ENCODE measurements at regions not wholly inside any gene's neighbourhood (a gene's known extent, or its start where the extent isn't known, plus 50 kb on each side); places are given as distances from the start of the nearest gene placed in this dataset.
"Not testable (repeated sequence)": the region's sequence is repeated elsewhere in the genome, so short reads cannot be mapped to it uniquely, and the experiment has no call there.

DNA sequence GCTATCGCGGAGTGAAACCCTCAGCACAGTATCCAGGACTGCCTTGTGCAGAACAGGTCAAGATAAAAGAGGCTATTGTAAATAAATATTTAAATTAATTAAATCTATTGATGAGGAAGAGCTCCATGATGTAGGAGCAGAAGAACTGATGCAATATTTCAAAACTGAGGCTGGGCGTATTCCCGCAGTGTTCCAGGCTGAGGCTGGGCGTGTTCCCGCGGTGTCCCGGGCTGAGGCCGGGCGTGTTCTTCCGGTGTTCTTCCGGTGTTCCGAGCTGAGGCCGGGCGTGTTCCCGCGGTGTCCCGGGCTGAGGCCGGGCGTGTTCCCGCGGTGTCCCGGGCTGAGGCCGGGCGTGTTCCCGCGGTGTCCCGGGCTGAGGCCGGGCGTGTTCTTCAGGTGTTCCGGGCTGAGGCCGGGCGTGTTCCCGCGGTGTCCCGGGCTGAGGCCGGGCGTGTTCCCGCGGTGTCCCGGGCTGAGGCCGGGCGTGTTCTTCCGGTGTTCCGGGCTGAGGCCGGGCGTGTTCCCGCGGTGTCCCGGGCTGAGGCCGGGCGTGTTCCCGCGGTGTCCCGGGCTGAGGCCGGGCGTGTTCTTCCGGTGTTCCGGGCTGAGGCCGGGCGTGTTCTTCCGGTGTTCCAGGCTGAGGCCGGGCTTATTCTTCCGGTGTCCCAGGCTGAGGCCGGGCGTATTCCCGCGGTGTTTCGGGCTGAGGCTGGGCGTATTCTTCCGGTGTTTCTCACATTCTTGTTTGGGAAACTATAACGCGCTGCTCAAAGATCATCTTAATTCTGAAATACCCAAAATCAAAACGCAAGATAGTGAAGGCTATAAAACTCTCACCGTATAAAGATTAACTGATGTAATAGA is 130.1 kb upstream of the FRG1 start:
- TF ChIP-seq POLR2AphosphoS5 (IDR thresholded peaks at IDR 0.05; ENCODE audit: low read depth, low read length); ZNF274 (IDR thresholded peaks at IDR 0.05; ENCODE audit: low read depth, low read length); YY1 (IDR thresholded peaks at IDR 0.05; ENCODE audit: extremely low read depth, insufficient replicate concordance, low read depth, low read length); EZH2 (IDR thresholded peaks at IDR 0.05); EZH2phosphoT487 (IDR thresholded peaks at IDR 0.05; ENCODE audit: borderline replicate concordance): not testable (repeated sequence)
- TF ChIP-seq, protein P1, sequence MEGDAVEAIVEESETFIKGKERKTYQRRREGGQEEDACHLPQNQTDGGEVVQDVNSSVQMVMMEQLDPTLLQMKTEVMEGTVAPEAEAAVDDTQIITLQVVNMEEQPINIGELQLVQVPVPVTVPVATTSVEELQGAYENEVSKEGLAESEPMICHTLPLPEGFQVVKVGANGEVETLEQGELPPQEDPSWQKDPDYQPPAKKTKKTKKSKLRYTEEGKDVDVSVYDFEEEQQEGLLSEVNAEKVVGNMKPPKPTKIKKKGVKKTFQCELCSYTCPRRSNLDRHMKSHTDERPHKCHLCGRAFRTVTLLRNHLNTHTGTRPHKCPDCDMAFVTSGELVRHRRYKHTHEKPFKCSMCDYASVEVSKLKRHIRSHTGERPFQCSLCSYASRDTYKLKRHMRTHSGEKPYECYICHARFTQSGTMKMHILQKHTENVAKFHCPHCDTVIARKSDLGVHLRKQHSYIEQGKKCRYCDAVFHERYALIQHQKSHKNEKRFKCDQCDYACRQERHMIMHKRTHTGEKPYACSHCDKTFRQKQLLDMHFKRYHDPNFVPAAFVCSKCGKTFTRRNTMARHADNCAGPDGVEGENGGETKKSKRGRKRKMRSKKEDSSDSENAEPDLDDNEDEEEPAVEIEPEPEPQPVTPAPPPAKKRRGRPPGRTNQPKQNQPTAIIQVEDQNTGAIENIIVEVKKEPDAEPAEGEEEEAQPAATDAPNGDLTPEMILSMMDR (IDR thresholded peaks at IDR 0.05 in 2 of 3, conservative IDR thresholded peaks at IDR 0.05 in 1 of 3; ENCODE audit: borderline replicate concordance in 1 of 3, insufficient read depth in 1 of 3, low read depth in 2 of 3, low read length in 2 of 3): not testable (repeated sequence)
